Mesodermal cell (in vitro differentiated cells): ENCODE measurements at regions not wholly inside any gene's neighbourhood (a gene's known extent, or its start where the extent isn't known, plus 50 kb on each side); places are given as distances from the start of the nearest gene placed in this dataset.
"Not testable (repeated sequence)": the region's sequence is repeated elsewhere in the genome, so short reads cannot be mapped to it uniquely, and the experiment has no call there.

Experiments
- H3K27ac ChIP-seq: 2 replicates; pipeline ENCODE4 v1.7.0; 2013; ENCODE audit warnings: mild to moderate bottlenecking, low read depth, low read length, moderate library complexity; ENCODE audit not compliant: severe bottlenecking
- H3K36me3 ChIP-seq: 2 replicates; pipeline ENCODE4 v1.7.1; 2013; ENCODE audit warnings: mild to moderate bottlenecking, low read length, moderate library complexity; ENCODE audit not compliant: control insufficient read depth, insufficient read depth
- H3K4me1 ChIP-seq: one replicate; pipeline ENCODE4 v1.7.1; 2013; ENCODE audit warnings: mild to moderate bottlenecking, low read length; ENCODE audit not compliant: insufficient read depth, control insufficient read depth, poor library complexity, severe bottlenecking
- H3K4me3 ChIP-seq: 2 replicates; pipeline ENCODE4 v1.7.0; 2013; ENCODE audit warnings: low read length, control low read depth, mild to moderate bottlenecking; ENCODE audit not compliant: insufficient read depth, poor library complexity, severe bottlenecking; ENCODE audit errors: extremely low read depth
- H3K9me3 ChIP-seq: 2 replicates; pipeline ENCODE4 v1.7.1; 2013; ENCODE audit warnings: mild to moderate bottlenecking, low read length, moderate library complexity; ENCODE audit not compliant: control insufficient read depth
- WGBS, 2 experiments: methylation state at CpG; one replicate each; pipeline ENCODE4 v1.1.5; 2013; ENCODE audit warnings: missing lambda C conversion rate in 2 of 2; ENCODE audit not compliant: insufficient coverage in 2 of 2; 5-methylcytosine and 5-hydroxymethylcytosine counted together

DNA sequence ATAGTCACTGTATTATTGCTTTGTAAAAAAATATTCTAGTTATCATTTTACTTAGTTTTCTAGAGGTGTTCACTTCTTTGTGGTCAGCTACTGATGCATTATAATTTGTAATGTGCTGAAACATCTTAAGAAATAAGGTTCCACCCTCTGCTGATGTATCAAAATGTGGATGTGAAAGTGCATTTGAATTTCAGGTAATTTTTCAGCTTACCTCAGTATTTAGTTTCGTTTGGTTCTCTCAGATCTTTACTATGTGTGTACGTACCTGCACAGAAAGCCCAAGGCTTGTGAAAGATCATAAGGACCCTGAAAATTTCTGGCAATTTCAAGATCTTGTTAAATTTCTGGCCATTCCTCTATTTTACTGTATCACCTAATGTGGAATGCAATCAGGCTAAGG, 542.3 kb upstream of the TPK1 start:
- 66% methylated on average over 2 of the region's 2 CpGs; no CpG with 5 or more reads in 1 of the 2 experiments for WGBS, 2 experiments
- H3K4me3 ChIP-seq = no peak overlapping the region
- H3K4me1 ChIP-seq = no peaks in the 10 kb centered on the region
- no peak overlapping the region for H3K27ac ChIP-seq
- H3K36me3 ChIP-seq = no peaks in the 10 kb centered on the region
- H3K9me3 ChIP-seq = no peaks in the 10 kb centered on the region

DNA sequence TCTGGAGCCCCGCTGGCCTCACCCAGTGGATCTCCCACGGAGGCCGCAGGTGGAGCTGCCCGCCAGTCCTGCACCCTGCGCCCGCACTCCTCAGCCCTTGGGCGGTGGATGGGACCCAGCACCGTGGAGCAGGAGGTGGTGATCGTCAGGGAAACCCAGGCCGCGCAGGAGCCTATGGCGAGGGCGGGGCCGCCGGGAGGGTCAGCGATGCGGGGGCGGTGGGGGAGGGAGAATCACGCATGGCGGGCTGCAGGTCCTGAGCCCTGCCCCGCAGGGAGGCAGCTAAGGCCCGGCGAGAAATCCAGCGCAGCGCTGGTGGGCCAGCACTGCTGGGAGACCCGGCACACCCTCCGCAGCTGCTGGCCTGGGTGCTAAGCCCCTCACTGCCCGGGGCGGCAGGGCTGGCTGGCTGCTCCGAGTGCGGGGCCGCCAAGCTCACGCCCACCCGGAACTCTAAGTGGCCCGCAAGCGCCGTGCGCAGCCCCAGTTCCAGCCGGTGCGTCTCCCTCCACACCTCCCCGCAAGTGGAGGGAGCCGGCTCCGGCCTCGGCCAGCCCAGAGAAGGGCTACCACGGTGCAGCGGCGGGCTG, 524.8 kb upstream of the TPK1 start:
- WGBS, 2 experiments = 95 to 97% methylated on average over 34 to 41 of the region's 47 CpGs
- Histone ChIP-seq H3K4me3 (no peak overlapping the region), H3K27ac (no peak overlapping the region), H3K9me3 (no peaks in the 10 kb centered on the region), H3K4me1 (no peaks in the 10 kb centered on the region), H3K36me3 (no peaks in the 10 kb centered on the region)

DNA sequence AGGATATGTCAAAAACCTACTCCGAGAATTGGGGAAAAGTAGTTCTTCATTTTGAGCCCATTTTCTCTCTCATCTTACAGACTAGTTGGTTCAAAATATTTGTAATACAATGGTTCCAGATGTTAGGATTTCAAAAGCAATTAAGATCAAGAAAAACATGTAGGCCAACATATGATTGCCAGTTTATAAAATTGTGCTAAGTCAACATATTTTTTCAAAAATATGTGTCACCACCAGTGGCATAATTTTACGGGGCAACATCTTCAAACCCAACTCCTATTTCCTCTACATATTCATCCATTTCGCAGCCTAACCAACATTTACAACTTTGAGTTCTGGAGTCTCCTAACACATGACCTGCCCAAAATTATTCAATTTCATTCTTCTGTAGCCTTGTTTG, 514.5 kb upstream of the TPK1 start:
- no peak overlapping the region for H3K4me3 ChIP-seq
- H3K4me1 ChIP-seq = no peaks in the 10 kb centered on the region
- H3K36me3 ChIP-seq = no peaks in the 10 kb centered on the region
- 82 to 92% methylated on average over 2 of the region's 3 CpGs for WGBS, 2 experiments
- no peaks in the 10 kb centered on the region for H3K9me3 ChIP-seq
- no peak overlapping the region for H3K27ac ChIP-seq

DNA sequence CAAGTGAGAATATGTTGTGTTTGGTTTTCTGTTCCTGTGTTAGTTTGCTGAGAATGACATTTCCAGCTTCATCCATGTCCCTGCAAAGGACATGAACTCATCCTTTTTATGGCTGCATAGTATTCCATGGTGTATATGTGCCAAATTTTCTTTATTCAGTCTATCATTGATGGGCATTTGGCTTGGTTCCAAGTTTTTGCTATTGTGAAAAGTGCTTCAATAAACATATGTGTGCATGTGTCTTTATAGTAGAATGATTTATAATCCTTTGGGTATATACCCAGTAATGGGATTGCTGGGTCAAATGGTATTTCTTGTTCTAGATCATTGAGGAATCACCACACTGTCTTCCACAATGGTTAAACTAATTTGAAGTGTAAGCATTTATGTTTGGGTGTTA, 513.6 kb upstream of the TPK1 start:
- H3K4me1 ChIP-seq, H3K9me3 ChIP-seq, H3K36me3 ChIP-seq, H3K4me3 ChIP-seq, H3K27ac ChIP-seq: not testable (repeated sequence)

DNA sequence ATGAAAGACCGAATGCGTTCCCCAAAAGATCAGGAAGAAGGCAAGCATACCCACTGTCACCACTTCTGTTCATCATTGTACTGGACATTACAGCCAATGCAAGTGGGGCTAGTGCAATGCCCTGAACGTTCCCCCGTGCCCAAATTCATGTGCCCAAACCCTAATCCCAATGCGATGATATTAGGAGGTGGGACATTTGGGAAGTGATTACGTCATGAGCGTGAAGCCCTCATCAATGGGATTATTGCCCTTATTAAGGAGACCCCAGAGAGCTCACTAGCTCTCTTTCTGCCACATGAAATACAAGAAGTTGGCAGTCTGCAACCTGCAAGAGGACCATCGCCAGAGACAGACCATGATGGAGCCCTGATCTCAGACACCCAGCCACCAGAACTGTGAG, 511.4 kb upstream of the TPK1 start:
- 85 to 90% methylated on average over 2 to 5 of the region's 8 CpGs for WGBS, 2 experiments
- no peaks in the 10 kb centered on the region for H3K9me3 ChIP-seq
- no peaks in the 10 kb centered on the region for H3K36me3 ChIP-seq
- no peaks in the 10 kb centered on the region for H3K4me1 ChIP-seq
- H3K27ac ChIP-seq = no peak overlapping the region
- no peak overlapping the region for H3K4me3 ChIP-seq

DNA sequence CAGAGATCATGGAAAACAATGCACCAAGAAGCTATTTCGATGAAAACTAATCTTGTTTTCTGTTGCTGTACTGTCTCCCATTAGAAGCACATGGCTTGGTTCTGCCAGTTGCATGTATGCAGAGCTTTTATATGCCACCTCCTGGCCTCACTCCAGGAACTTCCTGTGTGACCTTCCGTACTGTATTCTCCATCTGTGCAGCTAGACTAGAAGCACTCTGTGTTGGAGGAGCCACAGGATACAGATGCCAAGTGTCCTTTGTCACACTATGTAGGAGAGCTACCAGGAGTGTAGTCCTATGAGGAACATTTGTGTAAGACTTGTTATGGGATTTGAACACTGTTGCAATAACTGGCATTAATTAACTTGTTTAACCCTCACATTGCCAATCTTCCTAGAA, 503.5 kb upstream of the TPK1 start:
- WGBS, 2 experiments = 90 to 92% methylated on average over 2 of the region's 2 CpGs
- H3K9me3 ChIP-seq = no peaks in the 10 kb centered on the region
- no peaks in the 10 kb centered on the region for H3K36me3 ChIP-seq
- no peak overlapping the region for H3K27ac ChIP-seq
- H3K4me1 ChIP-seq = no peaks in the 10 kb centered on the region
- no peak overlapping the region for H3K4me3 ChIP-seq

DNA sequence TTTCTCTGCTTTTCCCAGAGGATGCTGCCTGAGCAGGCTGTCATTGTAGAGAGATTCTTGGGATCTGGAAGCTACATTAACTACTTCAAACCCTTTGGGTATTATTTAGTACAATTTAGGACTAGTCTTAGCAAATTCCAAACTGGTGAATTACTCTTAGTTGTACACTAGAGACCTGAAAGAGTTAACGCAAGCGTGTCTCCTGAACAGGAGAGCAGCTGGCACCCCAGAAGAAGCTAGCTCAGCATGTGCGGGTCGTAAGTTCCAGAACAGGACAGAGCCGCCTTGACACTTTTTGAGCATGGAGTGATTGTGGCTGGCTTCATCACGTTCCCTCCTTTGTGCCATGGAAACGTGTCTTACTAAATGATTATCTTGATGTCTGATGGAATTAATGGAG, 495.7 kb upstream of the TPK1 start:
- Histone ChIP-seq H3K4me1 (no peaks in the 10 kb centered on the region), H3K9me3 (no peaks in the 10 kb centered on the region), H3K27ac (no peak overlapping the region), H3K36me3 (no peaks in the 10 kb centered on the region), H3K4me3 (no peak overlapping the region)
- WGBS, 2 experiments = 67 to 91% methylated on average over 4 to 5 of the region's 7 CpGs

DNA sequence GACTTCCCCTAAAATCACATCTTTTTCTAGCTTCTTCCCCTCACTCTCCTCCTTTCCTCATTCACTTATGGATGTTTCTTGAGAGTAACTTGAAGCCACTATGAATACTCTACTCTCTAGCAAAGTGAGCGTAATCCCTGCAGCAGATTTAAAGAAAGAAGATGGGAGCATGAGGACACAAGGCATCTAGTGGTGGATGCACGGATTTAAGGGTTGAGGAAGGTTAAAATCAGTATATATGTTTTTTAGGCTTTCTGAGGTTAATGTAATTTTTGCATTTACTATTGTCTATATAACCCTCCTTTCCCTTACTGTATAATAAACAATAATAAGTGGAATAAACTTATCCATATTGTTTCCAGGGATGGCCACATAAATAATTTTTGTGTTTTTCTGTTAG, 495.2 kb upstream of the TPK1 start:
- WGBS, 2 experiments = 80% methylated on average over 2 of the region's 2 CpGs; no CpG with 5 or more reads in 1 of the 2 experiments
- no peaks in the 10 kb centered on the region for H3K4me1 ChIP-seq
- H3K27ac ChIP-seq = no peak overlapping the region
- H3K36me3 ChIP-seq = no peaks in the 10 kb centered on the region
- no peaks in the 10 kb centered on the region for H3K9me3 ChIP-seq
- H3K4me3 ChIP-seq = no peak overlapping the region

DNA sequence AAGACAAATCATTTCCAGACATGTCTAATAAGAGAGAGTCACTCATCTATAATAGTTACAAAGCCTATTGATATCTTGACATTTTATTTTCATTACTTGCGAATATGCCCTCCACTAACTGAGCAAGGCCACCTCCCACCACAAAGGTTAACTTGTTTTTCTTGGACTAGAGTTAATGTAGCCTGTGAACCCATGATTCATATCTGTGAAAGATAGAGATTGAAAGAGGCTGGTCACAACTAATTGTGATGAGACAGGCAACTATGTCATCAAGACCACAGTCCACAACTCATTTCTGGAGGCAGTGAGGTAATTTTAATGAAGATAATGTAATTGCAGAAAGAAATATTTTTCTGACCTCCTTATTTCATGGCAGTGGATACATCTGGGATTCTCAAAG, 491.8 kb upstream of the TPK1 start:
- Histone ChIP-seq H3K9me3 (no peaks in the 10 kb centered on the region), H3K4me3 (no peak overlapping the region), H3K27ac (no peak overlapping the region), H3K36me3 (no peaks in the 10 kb centered on the region), H3K4me1 (no peaks in the 10 kb centered on the region)
- WGBS, 2 experiments = no CpG with 5 or more reads among the region's 1 CpG

DNA sequence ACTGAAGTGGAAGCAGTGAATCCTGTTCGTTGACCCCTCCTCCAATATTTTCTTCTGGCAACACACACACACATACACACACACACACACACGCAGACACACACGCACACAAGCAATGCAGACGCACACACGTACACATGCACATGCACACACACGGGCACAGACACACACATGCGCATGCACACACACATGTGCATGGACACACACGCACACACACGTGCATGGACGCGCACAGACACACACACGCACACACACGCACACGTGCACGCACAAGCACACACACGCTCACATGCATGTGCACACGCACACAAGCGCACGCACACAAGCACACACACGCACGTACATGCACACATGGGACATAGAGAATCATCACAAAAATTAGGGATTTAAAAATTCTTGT, 488.2 kb upstream of the TPK1 start:
- Histone ChIP-seq H3K4me3 (no peak overlapping the region), H3K36me3 (no peaks in the 10 kb centered on the region), H3K27ac (no peak overlapping the region), H3K4me1 (no peaks in the 10 kb centered on the region), H3K9me3 (no peaks in the 10 kb centered on the region)
- WGBS, 2 experiments = 93 to 96% methylated on average over 17 to 19 of the region's 21 CpGs

DNA sequence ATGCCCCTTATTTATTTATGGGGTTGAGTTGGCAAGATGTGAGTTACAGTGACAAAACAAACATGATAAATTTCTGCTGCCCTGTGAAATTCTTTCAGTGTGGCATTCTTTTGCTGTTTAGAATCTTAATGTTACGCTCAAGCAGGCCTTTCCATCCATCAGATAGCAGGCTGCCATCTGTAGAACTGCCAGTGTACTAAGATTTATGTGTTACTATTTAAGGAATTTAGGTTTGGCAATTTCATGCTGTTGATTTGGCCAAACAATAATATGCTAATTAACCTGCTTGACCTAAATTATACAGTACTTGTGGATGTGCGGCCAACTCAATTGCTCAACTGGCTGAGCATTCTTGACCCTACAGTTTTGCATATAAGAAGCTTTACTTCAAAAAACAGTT, 477.7 kb upstream of the TPK1 start:
- H3K4me3 ChIP-seq = no peak overlapping the region
- no peaks in the 10 kb centered on the region for H3K9me3 ChIP-seq
- WGBS, 2 experiments = 89% methylated on average over 1 of the region's 2 CpGs; no CpG with 5 or more reads in 1 of the 2 experiments
- H3K4me1 ChIP-seq = no peaks in the 10 kb centered on the region
- H3K27ac ChIP-seq = no peak overlapping the region
- no peaks in the 10 kb centered on the region for H3K36me3 ChIP-seq
